GM13977 (cell line): ENCODE measurements at regions not wholly inside any gene's neighbourhood (a gene's known extent, or its start where the extent isn't known, plus 50 kb on each side); places are given as distances from the start of the nearest gene placed in this dataset.

Source experiments
- DNase-seq: peaks from one replicate; pipeline ENCODE4 v3.0.0; 2012; ENCODE audit warnings: low spot score
- in situ Hi-C: fragments of 300-500 bp; cut with MboI; formaldehyde crosslinking; loops from one replicate; pipeline ENCODE4 v1.12.0; 2022; ENCODE audit warnings: low sequenced_read_pairs, low pct_unique_long_range_greater_than_20kb, mixed read lengths, inconsistent platforms; ENCODE audit not compliant: unreplicated experiment
- TF ChIP-seq, protein P1 (sequence below): IDR thresholded peaks from 2 replicates; pipeline ENCODE4 v1.5.1; 2012; ENCODE audit warnings: mild to moderate bottlenecking, control low read depth; ENCODE audit not compliant: insufficient read depth; ENCODE audit errors: extremely low read depth, missing control alignments

DNA sequence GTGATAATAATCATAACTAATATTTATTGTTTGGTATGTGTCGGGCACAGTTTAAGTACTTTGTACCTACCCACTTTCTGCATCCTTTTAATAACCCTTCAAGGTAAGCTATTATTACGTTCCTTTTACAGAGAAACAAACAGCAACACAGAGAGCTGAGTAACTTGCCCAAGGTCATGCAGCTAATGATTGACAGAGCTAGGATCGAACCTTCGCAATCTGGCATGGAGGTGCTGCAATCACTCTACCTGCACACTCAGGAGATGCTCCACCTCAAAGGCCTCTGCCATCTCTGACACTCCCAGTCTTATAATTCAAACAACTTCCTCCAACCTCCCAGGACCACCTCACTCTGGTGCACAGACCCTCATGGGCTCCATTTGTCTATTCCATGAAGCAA is 137.2 kb downstream of the DMRTA2 start:
- in situ Hi-C loops = no loop called here
- TF ChIP-seq, protein P1, sequence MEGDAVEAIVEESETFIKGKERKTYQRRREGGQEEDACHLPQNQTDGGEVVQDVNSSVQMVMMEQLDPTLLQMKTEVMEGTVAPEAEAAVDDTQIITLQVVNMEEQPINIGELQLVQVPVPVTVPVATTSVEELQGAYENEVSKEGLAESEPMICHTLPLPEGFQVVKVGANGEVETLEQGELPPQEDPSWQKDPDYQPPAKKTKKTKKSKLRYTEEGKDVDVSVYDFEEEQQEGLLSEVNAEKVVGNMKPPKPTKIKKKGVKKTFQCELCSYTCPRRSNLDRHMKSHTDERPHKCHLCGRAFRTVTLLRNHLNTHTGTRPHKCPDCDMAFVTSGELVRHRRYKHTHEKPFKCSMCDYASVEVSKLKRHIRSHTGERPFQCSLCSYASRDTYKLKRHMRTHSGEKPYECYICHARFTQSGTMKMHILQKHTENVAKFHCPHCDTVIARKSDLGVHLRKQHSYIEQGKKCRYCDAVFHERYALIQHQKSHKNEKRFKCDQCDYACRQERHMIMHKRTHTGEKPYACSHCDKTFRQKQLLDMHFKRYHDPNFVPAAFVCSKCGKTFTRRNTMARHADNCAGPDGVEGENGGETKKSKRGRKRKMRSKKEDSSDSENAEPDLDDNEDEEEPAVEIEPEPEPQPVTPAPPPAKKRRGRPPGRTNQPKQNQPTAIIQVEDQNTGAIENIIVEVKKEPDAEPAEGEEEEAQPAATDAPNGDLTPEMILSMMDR = no peak
- DNase-seq = no peak

DNA sequence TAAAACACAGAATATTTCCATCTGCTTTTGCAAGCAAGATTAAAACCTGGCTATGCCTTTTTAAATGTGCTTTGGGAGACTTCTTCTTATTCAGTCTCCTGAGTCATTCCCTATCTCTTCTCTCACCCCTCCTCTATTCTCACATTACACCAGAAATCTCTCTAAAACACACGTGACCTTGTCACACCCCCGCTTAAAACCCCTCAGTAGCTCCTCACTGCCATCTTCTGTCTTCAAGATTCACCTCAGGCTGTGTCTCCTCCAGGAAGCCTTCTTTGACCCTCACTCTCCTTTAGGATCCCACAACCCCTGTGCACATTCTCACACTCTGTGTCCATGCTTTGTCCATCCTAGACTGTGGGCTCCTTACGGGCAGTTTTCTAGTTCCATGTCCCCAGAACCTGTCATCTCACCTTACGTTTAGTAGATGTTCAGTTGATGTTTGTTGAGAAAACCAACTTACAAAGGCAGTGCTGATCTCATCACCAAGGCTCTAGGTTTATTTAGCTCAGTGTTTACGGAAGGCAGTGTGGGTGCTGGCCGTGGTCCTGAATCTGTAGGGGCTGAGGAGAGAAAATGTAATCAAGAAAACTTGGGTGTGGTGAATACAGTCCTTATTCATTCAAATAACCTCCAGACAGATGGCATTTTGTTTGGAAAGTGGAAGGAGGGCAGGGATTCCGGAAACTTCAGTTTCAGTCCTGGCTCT is 143.5 kb downstream of the DMRTA2 start:
- TF ChIP-seq, protein P1 = no peak
- in situ Hi-C loops = no loop called here
- no peak for DNase-seq

DNA sequence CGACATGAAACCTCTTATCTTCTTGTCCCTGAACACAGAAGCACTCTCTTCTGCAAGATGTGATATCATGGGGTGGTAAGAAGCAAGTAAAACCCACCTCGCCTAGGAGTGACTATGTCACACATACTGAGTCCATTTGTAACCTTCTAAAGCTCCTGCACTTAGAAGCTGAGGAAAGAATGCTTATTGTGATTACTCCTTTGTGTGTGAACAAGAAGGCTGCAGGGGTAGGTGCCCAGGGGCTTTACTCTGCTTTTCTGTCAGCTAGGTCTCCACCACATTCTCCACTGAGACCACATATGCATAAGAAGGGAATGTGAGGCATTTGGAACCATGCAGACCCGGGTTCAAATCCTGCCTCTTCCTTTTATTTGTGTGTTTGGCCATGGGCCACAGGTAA is 144.3 kb downstream of the DMRTA2 start:
- no peak for DNase-seq
- in situ Hi-C loops = no loop called here
- TF ChIP-seq, protein P1 = no peak

- TF ChIP-seq, protein P1 = no peak
- in situ Hi-C loops = no loop called here
- no peak for DNase-seq
Measured at GRCh38 chr1:50278410-50278809, 144.8 kb downstream of the DMRTA2 start.

DNA sequence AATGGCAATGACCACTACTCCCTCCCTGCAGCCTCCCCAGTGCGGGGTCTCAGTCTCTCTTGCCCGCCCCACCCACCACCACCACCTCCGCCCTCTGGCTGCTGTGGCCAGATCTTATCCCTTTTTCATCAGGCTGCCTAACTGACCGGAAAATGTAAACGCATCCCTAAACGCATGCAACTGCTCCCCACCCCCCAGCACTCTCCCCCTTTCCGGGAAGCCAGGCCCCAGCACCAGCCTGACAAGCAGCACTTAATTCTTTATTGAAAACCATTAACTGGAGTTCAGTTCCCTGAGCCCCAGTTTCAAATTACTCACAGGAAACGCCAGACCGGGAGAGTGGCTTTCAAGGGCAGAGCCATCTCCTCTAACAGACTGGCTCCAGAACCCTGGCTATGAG is 147.7 kb downstream of the DMRTA2 start:
- no peak for DNase-seq
- in situ Hi-C loops = no loop called here

GRCh38 chr1:50272912-50273311 is 150.3 kb downstream of the DMRTA2 start:
- DNase-seq = no peak
- in situ Hi-C loops = no loop called here
- TF ChIP-seq, protein P1 = no peak

More for the DNA sequence above, 147.7 kb downstream of the DMRTA2 start:
- TF ChIP-seq, protein P1 = no peak
